K562 (cell line): ENCODE measurements at regions not wholly inside any gene's neighbourhood (a gene's known extent, or its start where the extent isn't known, plus 50 kb on each side); places are given as distances from the start of the nearest gene placed in this dataset.

Source experiments
- POLR2A ChIP-seq: fragments of 450-650 bp; conservative IDR thresholded peaks from 2 replicates; pipeline ENCODE4 v1.6.1; 2016
- TF ChIP-seq, protein P1 (sequence below), 2 experiments: IDR thresholded peaks; 2 replicates each; pipeline ENCODE4 v1.6.1; 2011; ENCODE audit warnings: borderline replicate concordance in 1 of 2, control low read depth in 1 of 2, low read depth in 1 of 2, low read length in 1 of 2, mild to moderate bottlenecking in 1 of 2, mixed read lengths in 1 of 2, moderate library complexity in 1 of 2; ENCODE audit not compliant: insufficient read depth in 1 of 2, insufficient read length in 1 of 2, poor library complexity in 1 of 2, severe bottlenecking in 1 of 2; ENCODE audit errors: extremely low read depth in 1 of 2

DNA sequence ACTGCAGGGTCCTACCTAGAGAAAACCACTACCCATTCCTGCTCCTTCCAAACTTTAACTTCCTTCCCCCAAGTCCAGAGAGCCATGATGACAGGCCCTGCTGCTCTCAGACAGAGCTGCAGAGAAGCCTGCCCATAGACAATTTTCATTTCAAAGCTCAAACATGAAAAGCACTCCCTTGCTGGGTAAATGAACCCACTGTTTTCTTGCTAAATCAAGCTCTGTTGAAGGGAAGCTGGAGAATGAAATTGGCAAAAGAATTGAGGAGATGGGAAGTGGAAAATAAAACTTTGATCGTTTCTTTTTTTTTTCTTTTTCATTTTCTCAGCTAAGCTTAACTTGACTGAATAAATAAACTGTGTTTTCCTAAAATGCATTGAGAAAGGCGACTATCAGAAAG lies 331.1 kb upstream of the CPEB2 start:
- no peak for TF ChIP-seq POLR2A
- TF ChIP-seq, protein P1, sequence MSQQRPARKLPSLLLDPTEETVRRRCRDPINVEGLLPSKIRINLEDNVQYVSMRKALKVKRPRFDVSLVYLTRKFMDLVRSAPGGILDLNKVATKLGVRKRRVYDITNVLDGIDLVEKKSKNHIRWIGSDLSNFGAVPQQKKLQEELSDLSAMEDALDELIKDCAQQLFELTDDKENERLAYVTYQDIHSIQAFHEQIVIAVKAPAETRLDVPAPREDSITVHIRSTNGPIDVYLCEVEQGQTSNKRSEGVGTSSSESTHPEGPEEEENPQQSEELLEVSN (IDR thresholded peaks at IDR 0.05; ENCODE audit: borderline replicate concordance in 1 of 2, extremely low read depth in 1 of 2, insufficient read depth in 1 of 2, insufficient read length in 1 of 2, low read depth in 1 of 2, low read length in 1 of 2, poor library complexity in 1 of 2, severe bottlenecking in 1 of 2), result no peak
